Endothelial cell of umbilical vein (primary cell): ENCODE measurements at regions not wholly inside any gene's neighbourhood (a gene's known extent, or its start where the extent isn't known, plus 50 kb on each side); places are given as distances from the start of the nearest gene placed in this dataset.

Source experiments
- CTCF ChIP-seq, 2 donors: IDR thresholded peaks; 1 replicate in 1 of 2; 2 replicates in 1 of 2; pipeline ENCODE4 v1.5.1; 2011; ENCODE audit warnings: low read length in 2 of 2, mild to moderate bottlenecking in 2 of 2, moderate library complexity in 2 of 2, control low read depth in 1 of 2, inconsistent platforms in 1 of 2, low read depth in 1 of 2; ENCODE audit not compliant: insufficient read depth in 1 of 2; ENCODE audit errors: extremely low read depth in 1 of 2
- EZH2 ChIP-seq: IDR thresholded peaks from 2 replicates; pipeline ENCODE4 v1.6.1; 2012; ENCODE audit warnings: borderline replicate concordance, low read depth, mild to moderate bottlenecking, moderate library complexity, low read length, inconsistent platforms; ENCODE audit not compliant: severe bottlenecking
- GATA2 ChIP-seq: IDR thresholded peaks from 2 replicates; pipeline ENCODE4 v1.7.0; 2011; ENCODE audit warnings: low read depth, mild to moderate bottlenecking, moderate library complexity, mixed read lengths, low read length; ENCODE audit not compliant: insufficient read length, insufficient read depth
- JUN ChIP-seq: IDR thresholded peaks from 2 replicates; pipeline ENCODE4 v1.6.1; 2011; ENCODE audit warnings: borderline replicate concordance, low read depth; ENCODE audit not compliant: insufficient read length, insufficient read depth
- MAX ChIP-seq: IDR thresholded peaks from 2 replicates; pipeline ENCODE4 v1.6.1; 2011; ENCODE audit not compliant: insufficient read depth, insufficient read length
- MYC ChIP-seq: IDR thresholded peaks from one replicate; pipeline ENCODE4 v1.6.1; 2011; ENCODE audit warnings: mild to moderate bottlenecking, low read depth, low read length
- POLR2A ChIP-seq: IDR thresholded peaks from 2 replicates; pipeline ENCODE4 v1.6.1; 2012; ENCODE audit warnings: low read depth, mild to moderate bottlenecking, control low read depth, low read length
- POLR2AphosphoS5 ChIP-seq: IDR thresholded peaks from 2 replicates; pipeline ENCODE4 v1.6.1; 2012; ENCODE audit warnings: low read depth, mild to moderate bottlenecking, control low read depth, low read length, moderate library complexity; ENCODE audit not compliant: insufficient read depth

GRCh38 chr12:93148412-93148811 is 219.3 kb upstream of the EEA1 start:
- no peak for TF ChIP-seq POLR2A
- TF ChIP-seq CTCF (IDR thresholded peaks at IDR 0.05; ENCODE audit: extremely low read depth in 1 of 2, insufficient read depth in 1 of 2, low read depth in 1 of 2, low read length in 2 of 2): no peak
- TF ChIP-seq EZH2: no peak
- no peak for TF ChIP-seq MYC
- TF ChIP-seq MAX: no peak
- no peak for TF ChIP-seq GATA2
- TF ChIP-seq POLR2AphosphoS5: no peak
- TF ChIP-seq JUN: no peak
